ENCODE measurements at regions not wholly inside any gene's neighbourhood (a gene's known extent, or its start where the extent isn't known, plus 50 kb on each side); places are given as distances from the start of the nearest gene placed in this dataset.

GRCh38 chr4:66688674-66689073 is 856.6 kb downstream of the CENPC start:
- TF ChIP-seq POLR2A (IDR thresholded peaks at IDR 0.05): no peak
- TF ChIP-seq, protein P1, sequence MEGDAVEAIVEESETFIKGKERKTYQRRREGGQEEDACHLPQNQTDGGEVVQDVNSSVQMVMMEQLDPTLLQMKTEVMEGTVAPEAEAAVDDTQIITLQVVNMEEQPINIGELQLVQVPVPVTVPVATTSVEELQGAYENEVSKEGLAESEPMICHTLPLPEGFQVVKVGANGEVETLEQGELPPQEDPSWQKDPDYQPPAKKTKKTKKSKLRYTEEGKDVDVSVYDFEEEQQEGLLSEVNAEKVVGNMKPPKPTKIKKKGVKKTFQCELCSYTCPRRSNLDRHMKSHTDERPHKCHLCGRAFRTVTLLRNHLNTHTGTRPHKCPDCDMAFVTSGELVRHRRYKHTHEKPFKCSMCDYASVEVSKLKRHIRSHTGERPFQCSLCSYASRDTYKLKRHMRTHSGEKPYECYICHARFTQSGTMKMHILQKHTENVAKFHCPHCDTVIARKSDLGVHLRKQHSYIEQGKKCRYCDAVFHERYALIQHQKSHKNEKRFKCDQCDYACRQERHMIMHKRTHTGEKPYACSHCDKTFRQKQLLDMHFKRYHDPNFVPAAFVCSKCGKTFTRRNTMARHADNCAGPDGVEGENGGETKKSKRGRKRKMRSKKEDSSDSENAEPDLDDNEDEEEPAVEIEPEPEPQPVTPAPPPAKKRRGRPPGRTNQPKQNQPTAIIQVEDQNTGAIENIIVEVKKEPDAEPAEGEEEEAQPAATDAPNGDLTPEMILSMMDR (IDR thresholded peaks at IDR 0.05): no peak

Measured in uterus (tissue), 2 donors.